ENCODE measurements at regions not wholly inside any gene's neighbourhood (a gene's known extent, or its start where the extent isn't known, plus 50 kb on each side); places are given as distances from the start of the nearest gene placed in this dataset.
"Not testable (repeated sequence)": the region's sequence is repeated elsewhere in the genome, so short reads cannot be mapped to it uniquely, and the experiment has no call there.

- no peak for DNase-seq (ENCODE audit: low read depth, low spot score)
- no peak overlapping the region for H3K4me3 ChIP-seq (ENCODE audit: low read length)
Measured at GRCh38 chr17:22128723-22129122, 436.4 kb downstream of the KCNJ18 start.

- DNase-seq (ENCODE audit: low read depth, low spot score); H3K4me3 ChIP-seq (ENCODE audit: low read length): not testable (repeated sequence)
Measured at GRCh38 chr17:22129920-22130319, 437.6 kb downstream of the KCNJ18 start.

GRCh38 chr17:22131740-22132139, 439.4 kb downstream of the KCNJ18 start:
- DNase-seq (ENCODE audit: low read depth, low spot score), result no peak
- no peak overlapping the region for H3K4me3 ChIP-seq (ENCODE audit: low read length)

GRCh38 chr17:22138861-22139469, 446.6 kb downstream of the KCNJ18 start:
- no peak overlapping the region for H3K4me3 ChIP-seq (ENCODE audit: low read length)
- DNase-seq (ENCODE audit: low read depth, low spot score), result no peak

- H3K4me3 ChIP-seq (ENCODE audit: low read length), result no peak overlapping the region
- DNase-seq (ENCODE audit: low read depth, low spot score), result no peak
Measured at GRCh38 chr17:22142091-22142490, 449.8 kb downstream of the KCNJ18 start.

DNA sequence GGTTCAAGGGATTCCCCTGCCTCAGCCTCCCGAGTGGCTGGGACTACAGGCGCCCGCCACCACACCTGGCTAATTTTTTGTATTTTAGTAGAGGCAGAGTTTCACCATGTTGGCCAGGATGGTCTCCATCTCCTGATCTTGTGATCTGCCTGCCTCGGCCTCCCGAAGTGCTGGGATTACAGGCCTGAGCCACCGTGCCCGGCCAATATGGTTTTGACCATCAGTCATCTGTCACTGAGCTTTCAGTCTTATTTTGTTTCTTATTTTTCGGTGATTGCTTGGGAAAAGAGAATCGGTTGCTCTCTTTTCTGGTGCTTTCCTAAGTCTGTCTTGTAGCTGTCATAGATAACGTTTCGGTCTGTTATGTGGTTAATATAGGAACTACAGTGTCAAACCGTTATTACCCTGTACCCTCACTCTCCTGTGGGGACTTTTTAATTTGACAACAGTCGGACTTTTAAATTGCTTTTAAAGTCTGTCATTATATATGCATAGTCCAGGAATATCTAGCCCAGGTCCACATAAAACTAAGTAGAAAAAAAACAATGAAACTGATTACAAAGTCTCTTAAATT, 453.4 kb downstream of the KCNJ18 start:
- no peak overlapping the region for H3K4me3 ChIP-seq (ENCODE audit: low read length)
- no peak for DNase-seq (ENCODE audit: low read depth, low spot score)

- DNase-seq (ENCODE audit: low read depth, low spot score), result no peak
- no peak overlapping the region for H3K4me3 ChIP-seq (ENCODE audit: low read length)
Measured at GRCh38 chr17:22158364-22158763, 466.0 kb downstream of the KCNJ18 start.

DNA sequence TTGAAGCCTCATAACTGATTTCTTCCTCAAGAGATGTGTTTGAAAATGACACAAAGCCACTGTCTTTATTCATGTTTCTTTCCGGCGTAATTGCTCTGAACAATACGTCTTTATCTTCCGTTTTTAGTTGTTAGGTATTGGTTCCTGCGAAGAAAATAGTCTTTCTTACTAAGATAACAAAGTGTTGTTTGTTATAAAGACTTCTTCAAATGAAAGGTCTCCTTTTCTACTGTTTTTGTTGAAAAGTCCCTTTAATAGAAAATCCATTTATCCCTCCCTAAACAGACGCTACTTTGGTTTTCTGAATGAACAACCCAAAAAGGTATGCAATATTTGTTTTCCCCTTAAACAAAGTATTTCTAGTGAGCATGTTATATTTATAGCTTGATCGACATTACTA, 469.1 kb downstream of the KCNJ18 start:
- DNase-seq (ENCODE audit: low read depth, low spot score), result no peak
- H3K4me3 ChIP-seq (ENCODE audit: low read length), result no peak overlapping the region

- no peak for DNase-seq (ENCODE audit: low read depth, low spot score)
- H3K4me3 ChIP-seq (ENCODE audit: low read length), result no peak overlapping the region
Measured at GRCh38 chr17:22171631-22172030, 479.3 kb downstream of the KCNJ18 start.

- DNase-seq (ENCODE audit: low read depth, low spot score), result no peak
- no peak overlapping the region for H3K4me3 ChIP-seq (ENCODE audit: low read length)
Measured at GRCh38 chr17:22193113-22193512, 500.8 kb downstream of the KCNJ18 start.

- not testable (repeated sequence) for DNase-seq (ENCODE audit: low read depth, low spot score); H3K4me3 ChIP-seq (ENCODE audit: low read length)
Measured at GRCh38 chr17:22200187-22200586, 507.9 kb downstream of the KCNJ18 start.

GRCh38 chr17:22202702-22203101, 510.4 kb downstream of the KCNJ18 start:
- no peak for DNase-seq (ENCODE audit: low read depth, low spot score)
- no peak overlapping the region for H3K4me3 ChIP-seq (ENCODE audit: low read length)

- no peak overlapping the region for H3K4me3 ChIP-seq (ENCODE audit: low read length)
- no peak for DNase-seq (ENCODE audit: low read depth, low spot score)
Measured at GRCh38 chr17:22203208-22203715, 510.9 kb downstream of the KCNJ18 start.

GRCh38 chr17:22204076-22204475, 511.8 kb downstream of the KCNJ18 start:
- DNase-seq (ENCODE audit: low read depth, low spot score), result not testable (repeated sequence)

GRCh38 chr17:22210212-22210611, 517.9 kb downstream of the KCNJ18 start:
- H3K4me3 ChIP-seq (ENCODE audit: low read length); DNase-seq (ENCODE audit: low read depth, low spot score): not testable (repeated sequence)

More at GRCh38 chr17:22204076-22204475, 511.8 kb downstream of the KCNJ18 start:
- not testable (repeated sequence) for H3K4me3 ChIP-seq (ENCODE audit: low read length)

DNA sequence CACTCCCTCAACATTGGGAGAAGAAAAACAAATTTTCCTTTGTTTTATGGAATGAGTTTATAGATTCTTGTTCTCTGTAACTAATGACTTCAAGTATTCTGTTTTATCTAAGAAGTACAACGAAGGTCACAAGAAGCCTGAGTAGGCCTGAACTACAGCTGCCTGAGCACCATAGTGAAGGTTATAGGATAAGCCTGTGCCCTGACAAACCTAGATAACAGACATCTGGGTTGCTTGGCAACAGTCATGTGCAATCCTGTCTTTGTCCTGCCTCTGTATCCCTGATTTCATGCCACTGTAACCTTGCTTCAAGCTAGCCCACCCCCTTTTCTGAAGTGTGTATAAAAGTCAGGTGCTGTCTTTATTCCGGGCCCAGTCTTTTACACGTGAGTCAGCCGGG, 520.8 kb downstream of the KCNJ18 start:
- H3K4me3 ChIP-seq (ENCODE audit: low read length); DNase-seq (ENCODE audit: low read depth, low spot score): not testable (repeated sequence)

DNA sequence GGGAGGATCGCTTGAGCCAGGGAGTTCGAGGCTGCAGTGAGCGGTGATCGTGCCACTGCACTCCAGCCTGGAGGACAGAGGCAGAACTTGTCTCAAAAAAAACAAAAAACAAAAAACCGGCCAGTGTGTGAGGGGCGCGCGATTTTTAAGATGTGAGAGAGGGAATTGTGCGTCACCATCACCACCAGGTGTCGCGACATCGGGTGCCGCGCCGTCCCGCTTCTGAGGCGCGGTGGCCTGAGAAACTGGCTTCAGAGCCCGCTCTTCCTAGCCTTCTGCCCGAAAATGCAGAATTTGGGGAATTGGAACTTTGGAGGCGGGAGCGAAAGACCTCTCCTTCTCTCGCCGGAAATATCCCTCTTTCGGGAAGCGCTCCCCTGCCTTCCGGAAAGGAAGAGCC, 524.8 kb downstream of the KCNJ18 start:
- no peak overlapping the region for H3K4me3 ChIP-seq (ENCODE audit: low read length)
- DNase-seq (ENCODE audit: low read depth, low spot score), result no peak

DNA sequence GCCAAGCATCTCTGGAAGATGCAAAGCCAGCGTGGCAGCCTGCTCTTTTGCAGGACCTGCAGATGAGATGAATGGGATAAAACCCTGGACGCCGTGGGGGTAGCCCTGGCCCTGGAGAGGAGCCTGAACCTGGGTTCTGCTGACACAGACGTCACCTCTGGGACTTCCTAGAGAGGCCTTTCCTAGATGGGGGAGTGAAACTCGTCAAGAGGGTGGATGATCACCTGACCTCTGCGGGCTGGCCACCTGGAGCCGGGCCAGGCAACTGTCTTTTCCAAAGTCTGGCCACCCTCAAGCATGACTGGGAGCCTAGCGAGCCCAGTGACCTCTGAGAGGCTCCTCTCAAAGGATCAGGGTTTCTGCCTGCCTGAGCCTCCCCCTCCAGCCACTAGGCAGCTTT, 529.0 kb downstream of the KCNJ18 start:
- H3K4me3 ChIP-seq (ENCODE audit: low read length), result no peak overlapping the region
- DNase-seq (ENCODE audit: low read depth, low spot score), result no peak

GRCh38 chr17:22226477-22226876, 534.2 kb downstream of the KCNJ18 start:
- not testable (repeated sequence) for H3K4me3 ChIP-seq (ENCODE audit: low read length); DNase-seq (ENCODE audit: low read depth, low spot score)

DNA sequence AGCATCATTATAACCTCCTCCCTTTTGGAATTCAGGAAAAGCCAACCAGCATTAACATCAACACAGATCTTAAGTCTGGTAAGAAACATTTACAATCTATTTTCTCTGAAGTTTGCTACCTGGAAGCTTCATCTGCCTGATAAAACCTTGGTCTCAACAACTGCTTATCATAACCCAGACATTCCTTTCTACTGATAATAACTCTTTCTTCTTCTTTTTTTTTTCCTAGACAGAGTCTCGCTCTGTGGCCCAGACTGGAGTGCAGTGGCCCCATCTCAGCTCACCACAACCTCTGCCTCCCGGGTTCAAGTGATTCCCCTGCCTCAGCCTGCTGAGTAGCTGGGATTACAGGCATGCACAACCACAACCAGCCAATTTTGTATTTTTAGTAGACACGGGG, 534.6 kb downstream of the KCNJ18 start:
- not testable (repeated sequence) for DNase-seq (ENCODE audit: low read depth, low spot score); H3K4me3 ChIP-seq (ENCODE audit: low read length)
